Ectodermal cell (in vitro differentiated cells): ENCODE measurements at regions not wholly inside any gene's neighbourhood (a gene's known extent, or its start where the extent isn't known, plus 50 kb on each side); places are given as distances from the start of the nearest gene placed in this dataset.

Experiments
- H3K27ac ChIP-seq: 2 replicates; pipeline ENCODE4 v1.7.0; 2013; ENCODE audit warnings: mild to moderate bottlenecking, low read depth, low read length; ENCODE audit not compliant: insufficient read depth, poor library complexity, severe bottlenecking
- H3K27me3 ChIP-seq: 2 replicates; pipeline ENCODE4 v1.7.0; 2013; ENCODE audit warnings: mild to moderate bottlenecking, low read length; ENCODE audit not compliant: insufficient read depth, control insufficient read depth, poor library complexity, severe bottlenecking
- H3K36me3 ChIP-seq: one replicate; pipeline ENCODE4 v1.7.0; 2013; ENCODE audit warnings: low read length; ENCODE audit not compliant: control insufficient read depth, insufficient read depth
- H3K4me1 ChIP-seq: one replicate; pipeline ENCODE4 v1.7.0; 2013; ENCODE audit warnings: low read length; ENCODE audit not compliant: control insufficient read depth, insufficient read depth
- H3K4me3 ChIP-seq: 2 replicates; pipeline ENCODE4 v1.7.0; 2013; ENCODE audit warnings: low read depth, low read length, control low read depth; ENCODE audit not compliant: insufficient read depth
- H3K9me3 ChIP-seq: 2 replicates; pipeline ENCODE4 v1.7.0; 2013; ENCODE audit warnings: mild to moderate bottlenecking, low read length, moderate library complexity; ENCODE audit not compliant: control insufficient read depth
- WGBS, 2 experiments: methylation state at CpG; one replicate each; pipeline ENCODE4 v1.1.7; 2013; ENCODE audit warnings: missing lambda C conversion rate in 2 of 2; 5-methylcytosine and 5-hydroxymethylcytosine counted together

GRCh38 chr13:89959074-89959473 lies 1388.4 kb upstream of the MIR17HG start:
- no peak overlapping the region for H3K27ac ChIP-seq
- no peaks in the 10 kb centered on the region for H3K36me3 ChIP-seq
- H3K4me3 ChIP-seq, result no peak overlapping the region
- H3K4me1 ChIP-seq, result no peaks in the 10 kb centered on the region
- H3K9me3 ChIP-seq, result no peaks in the 10 kb centered on the region
- WGBS, 2 experiments, result 91 to 93% methylated on average over 2 of the region's 2 CpGs
- no peaks in the 10 kb centered on the region for H3K27me3 ChIP-seq

GRCh38 chr13:89965252-89965651 lies 1382.2 kb upstream of the MIR17HG start:
- H3K27ac ChIP-seq, result no peak overlapping the region
- H3K4me3 ChIP-seq, result no peak overlapping the region
- no peaks in the 10 kb centered on the region for H3K9me3 ChIP-seq
- 100% methylated on average over 1 of the region's 1 CpG; no CpG with 5 or more reads in 1 of the 2 experiments for WGBS, 2 experiments
- no peaks in the 10 kb centered on the region for H3K36me3 ChIP-seq
- no peaks in the 10 kb centered on the region for H3K27me3 ChIP-seq
- H3K4me1 ChIP-seq, result no peaks in the 10 kb centered on the region

- Histone ChIP-seq H3K9me3 (no peaks in the 10 kb centered on the region), H3K4me1 (no peaks in the 10 kb centered on the region), H3K4me3 (no peak overlapping the region), H3K36me3 (no peaks in the 10 kb centered on the region), H3K27ac (no peak overlapping the region), H3K27me3 (no peaks in the 10 kb centered on the region)
- 87 to 89% methylated on average over 5 of the region's 5 CpGs for WGBS, 2 experiments
These were observed 1381.0 kb upstream of the MIR17HG start for GRCh38 chr13:89966524-89966923.

- 85 to 90% methylated on average over 2 of the region's 2 CpGs for WGBS, 2 experiments
- Histone ChIP-seq H3K27me3 (no peaks in the 10 kb centered on the region), H3K36me3 (no peaks in the 10 kb centered on the region), H3K9me3 (no peaks in the 10 kb centered on the region), H3K4me3 (no peak overlapping the region), H3K4me1 (no peaks in the 10 kb centered on the region), H3K27ac (no peak overlapping the region)
These were observed 1379.8 kb upstream of the MIR17HG start for GRCh38 chr13:89967701-89968100.

GRCh38 chr13:89968470-89968869 lies 1379.0 kb upstream of the MIR17HG start:
- no peaks in the 10 kb centered on the region for H3K9me3 ChIP-seq
- H3K27ac ChIP-seq, result no peak overlapping the region
- no peaks in the 10 kb centered on the region for H3K27me3 ChIP-seq
- H3K4me1 ChIP-seq, result no peaks in the 10 kb centered on the region
- no peaks in the 10 kb centered on the region for H3K36me3 ChIP-seq
- H3K4me3 ChIP-seq, result no peak overlapping the region
- 46 to 50% methylated on average over 2 of the region's 2 CpGs for WGBS, 2 experiments

GRCh38 chr13:89970353-89970709 lies 1377.2 kb upstream of the MIR17HG start:
- Histone ChIP-seq H3K4me1 (no peaks in the 10 kb centered on the region), H3K27ac (no peak overlapping the region), H3K27me3 (no peaks in the 10 kb centered on the region), H3K4me3 (no peak overlapping the region), H3K9me3 (no peaks in the 10 kb centered on the region), H3K36me3 (no peaks in the 10 kb centered on the region)
- WGBS, 2 experiments, result 83 to 100% methylated on average over 1 of the region's 1 CpG

GRCh38 chr13:89977203-89977602 lies 1370.3 kb upstream of the MIR17HG start:
- no peaks in the 10 kb centered on the region for H3K27me3 ChIP-seq
- H3K36me3 ChIP-seq, result no peaks in the 10 kb centered on the region
- H3K9me3 ChIP-seq, result no peaks in the 10 kb centered on the region
- no peak overlapping the region for H3K27ac ChIP-seq
- H3K4me3 ChIP-seq, result no peak overlapping the region
- no peaks in the 10 kb centered on the region for H3K4me1 ChIP-seq
- 90 to 99% methylated on average over 2 of the region's 3 CpGs for WGBS, 2 experiments

GRCh38 chr13:89980896-89981295 lies 1366.6 kb upstream of the MIR17HG start:
- no peaks in the 10 kb centered on the region for H3K4me1 ChIP-seq
- no peak overlapping the region for H3K4me3 ChIP-seq

GRCh38 chr13:89982407-89983095 lies 1364.9 kb upstream of the MIR17HG start:
- no peak overlapping the region for H3K4me3 ChIP-seq
- 98 to 100% methylated on average over 3 to 4 of the region's 5 CpGs for WGBS, 2 experiments
- H3K27me3 ChIP-seq, result no peaks in the 10 kb centered on the region

More at GRCh38 chr13:89980896-89981295, 1366.6 kb upstream of the MIR17HG start:
- no peaks in the 10 kb centered on the region for H3K36me3 ChIP-seq
- no peak overlapping the region for H3K27ac ChIP-seq
- no peaks in the 10 kb centered on the region for H3K9me3 ChIP-seq
- no peaks in the 10 kb centered on the region for H3K27me3 ChIP-seq

GRCh38 chr13:89988206-89988605 lies 1359.3 kb upstream of the MIR17HG start:
- no peaks in the 10 kb centered on the region for H3K4me1 ChIP-seq
- no peak overlapping the region for H3K27ac ChIP-seq
- WGBS, 2 experiments, result 92 to 96% methylated on average over 4 of the region's 4 CpGs

More at GRCh38 chr13:89982407-89983095, 1364.9 kb upstream of the MIR17HG start:
- Histone ChIP-seq H3K27ac (no peak overlapping the region), H3K4me1 (no peaks in the 10 kb centered on the region), H3K9me3 (no peaks in the 10 kb centered on the region), H3K36me3 (no peaks in the 10 kb centered on the region)

GRCh38 chr13:90003566-90003965 lies 1343.9 kb upstream of the MIR17HG start:
- Histone ChIP-seq H3K4me3 (no peak overlapping the region), H3K27ac (no peak overlapping the region), H3K4me1 (peaks cover 4% of the 10 kb centered on the region), H3K36me3 (no peaks in the 10 kb centered on the region), H3K27me3 (no peaks in the 10 kb centered on the region), H3K9me3 (no peaks in the 10 kb centered on the region)
- WGBS, 2 experiments, result 87 to 95% methylated on average over 3 of the region's 3 CpGs

More at GRCh38 chr13:89988206-89988605, 1359.3 kb upstream of the MIR17HG start:
- Histone ChIP-seq H3K9me3 (no peaks in the 10 kb centered on the region), H3K27me3 (no peaks in the 10 kb centered on the region), H3K36me3 (no peaks in the 10 kb centered on the region), H3K4me3 (no peak overlapping the region)
